ENCODE measurements at regions not wholly inside any gene's neighbourhood (a gene's known extent, or its start where the extent isn't known, plus 50 kb on each side); places are given as distances from the start of the nearest gene placed in this dataset.
"Not testable (repeated sequence)": the region's sequence is repeated elsewhere in the genome, so short reads cannot be mapped to it uniquely, and the experiment has no call there.

- DNase-seq, result not testable (repeated sequence)
Measured at GRCh38 chr2:111407632-111408194, 287.0 kb downstream of the BCL2L11 start.

- DNase-seq, result not testable (repeated sequence)
Measured at GRCh38 chr2:111410868-111411406, 290.2 kb downstream of the BCL2L11 start.

- DNase-seq, result not testable (repeated sequence)
Measured at GRCh38 chr2:111411867-111412681, 291.4 kb downstream of the BCL2L11 start.

- not testable (repeated sequence) for DNase-seq
Measured at GRCh38 chr2:111412841-111413650, 292.3 kb downstream of the BCL2L11 start.

- not testable (repeated sequence) for DNase-seq
Measured at GRCh38 chr2:111413950-111414349, 293.2 kb downstream of the BCL2L11 start.

- DNase-seq, result not testable (repeated sequence)
Measured at GRCh38 chr2:111415765-111416743, 295.3 kb downstream of the BCL2L11 start.

- not testable (repeated sequence) for DNase-seq
Measured at GRCh38 chr2:111417026-111417425, 296.3 kb downstream of the BCL2L11 start.

GRCh38 chr2:111418091-111418875 is 297.6 kb downstream of the BCL2L11 start:
- DNase-seq, result not testable (repeated sequence)

- DNase-seq, result not testable (repeated sequence)
Measured at GRCh38 chr2:111420074-111420473, 299.4 kb downstream of the BCL2L11 start.

- not testable (repeated sequence) for DNase-seq
Measured at GRCh38 chr2:111420835-111421234, 300.1 kb downstream of the BCL2L11 start.

GRCh38 chr2:111421949-111422348 is 301.2 kb downstream of the BCL2L11 start:
- not testable (repeated sequence) for DNase-seq

GRCh38 chr2:111422562-111422961 is 301.8 kb downstream of the BCL2L11 start:
- DNase-seq, result not testable (repeated sequence)

GRCh38 chr2:111423184-111423583 is 302.5 kb downstream of the BCL2L11 start:
- not testable (repeated sequence) for DNase-seq

- not testable (repeated sequence) for DNase-seq
Measured at GRCh38 chr2:111424176-111424575, 303.5 kb downstream of the BCL2L11 start.

GRCh38 chr2:111424851-111425309 is 304.2 kb downstream of the BCL2L11 start:
- DNase-seq, result not testable (repeated sequence)

- DNase-seq, result not testable (repeated sequence)
Measured at GRCh38 chr2:111425789-111426201, 305.1 kb downstream of the BCL2L11 start.

GRCh38 chr2:111427346-111427745 is 306.6 kb downstream of the BCL2L11 start:
- DNase-seq, result not testable (repeated sequence)

- DNase-seq, result not testable (repeated sequence)
Measured at GRCh38 chr2:111428915-111429314, 308.2 kb downstream of the BCL2L11 start.

GRCh38 chr2:111429353-111429752 is 308.6 kb downstream of the BCL2L11 start:
- not testable (repeated sequence) for DNase-seq

- not testable (repeated sequence) for DNase-seq
Measured at GRCh38 chr2:111430817-111431661, 310.3 kb downstream of the BCL2L11 start.
